GM10266 (cell line): ENCODE measurements at regions not wholly inside any gene's neighbourhood (a gene's known extent, or its start where the extent isn't known, plus 50 kb on each side); places are given as distances from the start of the nearest gene placed in this dataset.

Source experiments
- DNase-seq: peaks from one replicate; pipeline ENCODE4 v3.0.0; 2012; ENCODE audit errors: extremely low spot score
- CTCF ChIP-seq: IDR thresholded peaks from 2 replicates; pipeline ENCODE4 v1.5.1; 2012; ENCODE audit warnings: mild to moderate bottlenecking, low read depth; ENCODE audit not compliant: control insufficient read depth, insufficient read depth; ENCODE audit errors: missing control alignments

DNA sequence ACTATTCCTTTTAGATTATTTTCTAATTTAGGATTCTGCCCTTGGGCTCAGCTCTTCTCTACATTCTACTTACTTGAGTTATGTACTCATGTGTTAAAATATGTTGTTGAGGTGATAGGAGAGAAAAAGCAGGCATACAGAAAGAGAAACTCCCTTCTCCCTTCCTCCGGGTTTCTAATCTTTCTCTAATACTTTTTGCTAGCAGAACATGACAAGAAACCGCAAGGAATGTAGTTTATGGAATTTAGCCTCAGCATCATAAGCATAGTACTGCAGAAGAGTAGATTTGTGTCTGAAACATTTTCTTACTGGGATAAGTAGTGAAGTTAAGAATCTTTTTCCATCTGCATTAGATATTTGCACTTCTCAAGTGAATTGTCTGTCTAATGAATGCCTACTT, 139.5 kb upstream of the CYLC2 start:
- TF ChIP-seq CTCF, result no peak
- DNase-seq, result no peak

- no peak for TF ChIP-seq CTCF
- no peak for DNase-seq
Observed at GRCh38 chr9:102845827-102846371, 149.2 kb upstream of the CYLC2 start.

DNA sequence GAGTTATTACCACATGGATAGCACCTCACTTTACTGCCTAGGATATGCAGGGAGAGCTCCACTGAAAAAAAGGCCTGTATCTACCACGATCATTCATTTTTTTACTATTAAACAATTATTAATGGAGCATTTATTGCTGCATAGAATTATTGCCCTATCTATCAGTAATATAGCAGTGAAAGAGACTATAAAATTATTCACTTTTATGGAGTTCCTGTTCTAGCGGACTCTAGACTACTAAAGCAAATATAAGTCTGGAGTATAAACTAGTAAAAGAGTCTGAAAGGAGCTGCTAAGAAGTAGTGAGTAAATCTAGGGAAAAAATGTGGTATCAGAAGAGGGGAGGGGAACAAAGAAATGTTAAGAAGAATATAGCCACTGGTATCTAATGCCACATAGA, 150.4 kb upstream of the CYLC2 start:
- no peak for TF ChIP-seq CTCF
- no peak for DNase-seq

GRCh38 chr9:102842423-102842822, 152.7 kb upstream of the CYLC2 start:
- TF ChIP-seq CTCF, result no peak

GRCh38 chr9:102841376-102841775, 153.8 kb upstream of the CYLC2 start:
- DNase-seq, result no peak
- TF ChIP-seq CTCF, result no peak

More at GRCh38 chr9:102842423-102842822, 152.7 kb upstream of the CYLC2 start:
- no peak for DNase-seq

- no peak for TF ChIP-seq CTCF
- DNase-seq, result no peak
Observed at GRCh38 chr9:102840335-102840734, 154.8 kb upstream of the CYLC2 start.

- no peak for DNase-seq
- no peak for TF ChIP-seq CTCF
Observed at GRCh38 chr9:102832814-102833213, 162.3 kb upstream of the CYLC2 start.
